ENCODE measurements at regions not wholly inside any gene's neighbourhood (a gene's known extent, or its start where the extent isn't known, plus 50 kb on each side); places are given as distances from the start of the nearest gene placed in this dataset.

GRCh38 chr1:199353906-199354305, 673.6 kb upstream of the NR5A2 start:
- no peak for DNase-seq

DNA sequence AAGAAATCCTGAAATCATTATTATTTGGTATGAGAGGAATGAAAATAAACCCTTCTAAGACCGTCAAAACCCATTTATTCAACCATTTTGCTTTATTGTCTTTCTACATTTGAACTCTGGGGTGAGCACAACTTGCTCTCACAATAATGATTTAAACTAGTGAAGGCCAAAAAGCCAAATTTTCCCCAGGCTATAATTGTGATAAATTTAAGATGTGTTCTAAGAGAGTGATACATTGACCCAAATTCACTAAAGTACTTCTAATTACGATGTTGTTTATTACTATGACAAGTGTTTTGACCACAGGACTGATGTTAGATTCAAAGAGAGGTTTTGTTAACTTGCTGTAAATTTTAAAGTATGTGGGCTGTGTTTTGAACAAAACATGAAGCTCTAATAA, 670.9 kb upstream of the NR5A2 start:
- DNase-seq = no peak

DNA sequence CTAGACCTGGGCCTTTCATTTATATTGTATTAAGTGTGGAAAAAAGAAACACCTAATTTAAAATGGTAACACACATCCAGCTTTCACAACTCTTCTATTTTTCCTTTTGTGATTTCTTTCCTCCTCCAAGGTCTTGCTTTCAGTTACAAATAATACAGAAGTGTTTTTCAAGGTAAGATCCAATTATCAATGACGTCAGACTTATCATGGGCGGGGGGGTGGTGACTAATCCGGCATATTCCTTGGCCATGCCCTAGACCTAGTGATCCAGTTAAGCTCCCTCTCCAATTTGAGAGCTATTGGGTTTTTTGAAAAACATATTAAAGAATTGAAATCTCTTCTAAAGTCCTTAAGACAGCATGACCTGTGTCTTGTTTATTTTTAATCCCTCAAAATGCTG, 669.9 kb upstream of the NR5A2 start:
- DNase-seq = no peak

DNA sequence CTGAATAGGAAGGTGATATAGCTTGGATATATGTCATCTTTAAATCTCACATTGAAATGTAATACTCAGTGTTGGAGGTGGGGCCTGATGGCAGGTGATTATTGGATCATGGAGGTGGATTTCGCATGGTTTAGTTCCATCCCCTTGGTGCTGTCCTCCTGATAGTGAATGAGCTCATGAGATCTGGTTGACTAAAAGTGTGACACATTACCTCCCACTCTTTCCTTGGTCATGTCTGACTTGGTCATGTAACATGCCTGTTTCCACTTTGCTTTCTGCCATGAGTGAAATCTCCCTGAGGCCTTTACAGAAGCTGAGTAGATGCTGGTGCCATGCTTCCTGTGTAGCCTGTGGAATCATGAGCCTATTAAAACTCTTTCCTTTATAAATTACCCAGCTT, 664.5 kb upstream of the NR5A2 start:
- DNase-seq = no peak

- no peak for DNase-seq
Measured at GRCh38 chr1:199373139-199373538, 654.4 kb upstream of the NR5A2 start.

GRCh38 chr1:199377211-199377610, 650.3 kb upstream of the NR5A2 start:
- DNase-seq = no peak

DNA sequence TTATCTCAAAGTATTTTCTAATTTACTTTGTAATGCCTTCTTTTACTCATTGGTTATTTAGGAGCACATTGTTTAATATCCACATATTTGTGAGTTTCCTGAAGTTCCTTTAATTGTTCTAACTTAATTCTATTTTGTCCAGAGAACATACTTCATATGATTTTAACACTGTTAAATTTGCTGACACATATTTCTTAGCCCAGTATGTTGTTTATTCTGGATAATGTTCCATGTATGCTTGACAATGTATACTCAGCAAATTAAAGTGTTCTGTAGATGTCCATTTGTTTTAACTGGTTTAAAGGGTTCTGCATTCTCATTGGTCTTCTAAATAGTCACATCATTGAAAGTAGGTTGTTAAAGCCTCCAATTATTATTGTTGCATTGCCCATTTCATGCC, 643.7 kb upstream of the NR5A2 start:
- DNase-seq = no peak

DNA sequence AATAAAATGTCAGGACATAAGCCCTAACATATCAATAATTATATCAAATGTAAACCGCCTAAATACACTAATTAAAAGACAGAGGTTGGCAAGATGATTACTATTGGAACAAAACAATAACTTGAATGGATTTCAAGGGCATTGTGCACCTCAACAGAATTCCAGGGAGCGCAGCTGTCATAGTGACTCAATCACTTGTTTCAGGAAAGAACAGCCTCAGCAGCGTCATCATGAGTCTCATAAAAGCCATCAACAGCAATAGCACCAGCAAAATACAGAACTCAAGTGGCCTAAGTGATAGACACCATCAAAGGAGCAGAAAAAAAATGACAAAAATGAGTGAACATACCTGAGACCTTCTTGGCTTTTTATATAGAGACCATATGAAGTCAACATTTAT, 632.7 kb upstream of the NR5A2 start:
- DNase-seq = no peak

DNA sequence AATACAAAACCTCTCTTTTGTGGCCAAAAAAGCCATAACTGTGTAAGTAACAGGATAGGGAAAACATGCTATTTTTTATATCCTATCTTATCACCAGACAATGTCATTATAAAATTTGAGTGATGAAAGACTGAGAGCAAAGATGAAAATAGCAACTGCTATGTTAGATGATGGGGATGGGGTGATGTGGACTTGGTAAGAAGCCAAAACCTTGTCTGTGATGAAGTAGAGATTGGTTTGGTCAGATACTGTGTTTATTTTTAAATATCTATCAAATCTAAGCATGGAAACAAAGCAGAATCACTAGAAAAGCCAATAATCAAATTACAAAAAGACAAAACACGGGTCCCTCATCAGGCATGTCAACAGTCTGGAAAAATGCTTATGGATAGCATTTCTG, 631.1 kb upstream of the NR5A2 start:
- DNase-seq = no peak

- no peak for DNase-seq
Measured at GRCh38 chr1:199399996-199400724, 627.4 kb upstream of the NR5A2 start.

DNA sequence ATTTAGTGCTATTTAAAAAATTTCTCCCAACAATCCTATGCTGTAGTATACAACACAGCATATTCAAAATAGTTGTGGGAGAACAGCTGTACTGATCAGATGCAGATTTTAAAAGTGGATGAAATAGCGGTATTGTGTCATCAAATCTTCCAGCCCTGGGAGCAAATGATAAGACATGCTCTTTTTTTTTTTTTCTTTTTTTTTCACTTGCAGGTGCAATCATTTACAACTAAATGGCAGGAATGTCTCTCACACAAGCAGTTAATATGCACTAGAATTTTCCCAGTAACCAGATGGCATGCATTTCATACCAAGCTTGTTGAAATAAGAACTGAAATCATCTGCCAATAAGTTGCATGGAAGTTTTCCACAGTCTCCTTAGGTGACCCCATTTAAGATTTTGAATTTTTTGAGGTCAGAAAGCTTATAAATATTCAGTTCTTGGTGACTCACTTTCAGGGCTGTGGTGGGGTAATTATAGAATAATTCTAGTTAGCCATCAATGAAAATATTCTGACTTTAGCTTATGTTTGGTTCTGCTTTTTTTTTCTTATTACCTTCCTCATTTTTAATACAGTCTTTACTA, 623.9 kb upstream of the NR5A2 start:
- DNase-seq = no peak

- DNase-seq = no peak
Measured at GRCh38 chr1:199404191-199404590, 623.3 kb upstream of the NR5A2 start.

GRCh38 chr1:199404976-199405375, 622.5 kb upstream of the NR5A2 start:
- DNase-seq = no peak

GRCh38 chr1:199405634-199406196, 621.8 kb upstream of the NR5A2 start:
- no peak for DNase-seq

GRCh38 chr1:199410462-199410861, 617.0 kb upstream of the NR5A2 start:
- DNase-seq = no peak

GRCh38 chr1:199411506-199411905, 616.0 kb upstream of the NR5A2 start:
- DNase-seq = no peak

- no peak for DNase-seq
Measured at GRCh38 chr1:199422206-199422605, 605.3 kb upstream of the NR5A2 start.

GRCh38 chr1:199447906-199448305, 579.6 kb upstream of the NR5A2 start:
- no peak for DNase-seq

DNA sequence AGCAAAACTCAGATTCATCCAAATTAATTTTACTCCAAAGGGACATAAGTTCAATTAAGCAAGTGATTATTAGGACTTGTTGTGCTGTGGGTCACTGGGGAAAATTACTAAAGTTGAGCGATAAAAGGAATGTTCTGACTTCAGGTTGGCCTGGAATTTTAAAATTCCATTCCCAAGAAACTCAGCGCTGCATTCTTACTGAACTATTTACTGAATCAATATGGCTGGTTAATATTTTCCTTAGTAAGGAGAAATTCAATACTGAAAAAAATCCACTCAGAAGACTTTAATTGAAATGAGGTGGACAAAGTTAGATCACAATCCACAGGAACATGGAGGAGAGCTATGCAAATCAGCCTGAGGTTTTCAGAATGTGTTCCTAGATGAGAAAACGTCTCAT, 578.9 kb upstream of the NR5A2 start:
- no peak for DNase-seq

DNA sequence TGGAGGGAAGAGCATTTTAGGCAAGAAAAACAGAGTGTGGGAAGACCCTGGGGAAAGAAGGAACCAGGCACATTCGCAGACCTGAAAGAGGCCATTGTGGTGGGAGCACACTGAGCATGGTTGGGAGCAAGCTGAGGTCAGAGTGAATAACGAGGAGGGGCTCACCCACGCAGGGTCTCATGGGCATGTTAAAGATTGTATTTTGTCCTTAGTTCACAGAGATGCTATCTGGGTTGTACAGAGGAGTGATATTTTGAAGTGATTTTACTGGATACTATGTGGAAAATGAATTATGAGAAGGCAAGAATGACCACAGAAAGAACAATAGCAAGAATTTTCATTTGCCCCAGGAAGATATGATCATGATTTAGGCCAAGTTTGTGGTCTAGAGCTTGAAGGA, 578.3 kb upstream of the NR5A2 start:
- no peak for DNase-seq

DNA sequence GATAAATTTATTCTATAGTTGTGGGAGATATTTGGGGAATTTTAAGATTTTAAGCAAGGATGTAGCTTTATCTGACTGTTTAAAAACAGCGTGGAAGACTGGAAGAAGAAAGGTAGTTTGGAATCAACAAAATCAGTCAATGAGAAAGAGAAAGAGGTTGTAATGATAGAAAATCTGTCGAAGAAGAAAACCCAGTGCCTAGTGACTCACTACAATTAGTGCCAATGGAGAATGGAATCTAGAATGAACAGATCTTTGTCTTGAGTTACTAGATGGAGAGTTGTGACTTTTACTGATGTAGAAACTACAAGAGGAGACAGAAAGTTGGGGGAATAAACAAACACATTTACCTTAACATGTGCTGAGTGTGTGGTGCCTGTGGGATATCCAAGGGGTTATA, 577.8 kb upstream of the NR5A2 start:
- DNase-seq = no peak

DNA sequence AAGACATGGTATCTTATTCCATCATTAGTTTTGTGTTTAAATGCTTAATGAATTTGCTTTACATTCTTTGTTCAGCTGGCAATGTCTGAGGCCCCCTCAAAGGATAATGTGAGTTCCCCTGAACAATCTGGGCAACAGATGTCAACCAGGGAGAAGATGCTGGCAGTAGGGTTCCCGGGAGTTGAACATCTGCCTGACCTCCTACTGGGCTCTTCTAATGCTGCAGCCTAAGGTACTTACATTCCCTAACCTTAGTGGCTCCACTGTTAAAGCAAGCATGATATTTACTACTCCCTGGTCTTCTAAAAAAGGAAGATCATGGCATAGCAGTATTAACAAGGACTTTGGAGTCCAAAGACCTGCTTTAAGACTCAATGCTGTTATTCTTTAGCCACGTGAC, 574.9 kb upstream of the NR5A2 start:
- DNase-seq = no peak

DNA sequence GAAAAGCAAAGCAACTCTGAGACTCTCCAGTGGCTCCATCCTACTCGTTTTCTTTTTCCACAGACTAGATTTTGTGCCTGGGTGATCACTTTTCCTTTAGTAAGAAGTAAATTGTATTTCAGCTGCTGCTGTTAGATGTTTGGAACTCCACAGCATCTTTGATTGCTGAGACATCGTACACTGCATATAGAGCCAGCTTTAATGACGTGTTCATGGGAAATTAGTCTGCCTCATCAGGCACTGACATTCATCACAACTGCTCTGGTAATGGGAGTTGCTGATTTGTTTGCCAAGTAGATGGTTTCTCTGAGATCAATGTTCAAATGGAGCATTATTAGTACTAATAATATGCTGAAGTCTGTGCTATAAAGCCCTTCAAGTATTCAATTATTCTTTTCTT, 573.8 kb upstream of the NR5A2 start:
- no peak for DNase-seq

DNA sequence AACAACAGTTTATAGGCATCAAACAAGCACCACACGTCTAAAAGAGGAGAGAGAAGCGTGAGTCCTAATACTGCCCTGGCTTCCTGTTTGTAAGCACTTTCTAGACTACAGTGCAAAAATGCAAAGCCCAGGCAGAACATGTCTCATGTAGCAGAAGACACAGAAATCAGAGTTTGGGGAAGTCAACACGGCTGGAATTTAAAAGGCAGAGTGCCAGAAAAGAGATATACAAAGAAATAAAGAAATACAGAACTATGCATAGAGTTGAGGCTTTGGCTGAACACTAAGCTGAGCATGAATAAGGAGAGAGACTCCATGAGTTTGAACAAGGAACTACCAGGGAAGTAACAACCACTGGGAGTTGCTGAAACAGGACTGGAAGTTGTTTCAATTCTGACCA, 566.6 kb upstream of the NR5A2 start:
- no peak for DNase-seq
